ENCODE measurements at regions not wholly inside any gene's neighbourhood (a gene's known extent, or its start where the extent isn't known, plus 50 kb on each side); places are given as distances from the start of the nearest gene placed in this dataset.

DNA sequence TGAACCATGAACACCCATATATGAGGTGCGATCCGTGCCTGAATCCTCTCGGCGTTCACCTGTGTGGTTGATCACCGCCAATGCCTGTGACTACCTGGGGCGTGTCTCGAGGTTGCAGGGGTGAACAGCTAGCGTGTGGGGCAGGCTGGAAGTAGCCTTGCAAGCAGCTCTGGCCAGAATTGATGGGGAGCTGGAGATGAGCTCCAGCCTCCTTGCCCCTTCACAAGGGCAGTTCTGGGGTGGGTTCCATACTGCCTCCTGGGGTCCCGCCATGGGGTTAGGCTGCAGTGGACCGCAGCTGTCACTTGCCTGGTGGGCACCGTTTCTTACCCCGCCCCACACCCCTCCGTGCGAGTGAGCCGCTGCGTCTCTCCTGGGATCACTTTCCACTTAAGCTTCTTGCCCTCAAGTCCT is 154.5 kb upstream of the SOX1 start:
- TF ChIP-seq, protein P1, sequence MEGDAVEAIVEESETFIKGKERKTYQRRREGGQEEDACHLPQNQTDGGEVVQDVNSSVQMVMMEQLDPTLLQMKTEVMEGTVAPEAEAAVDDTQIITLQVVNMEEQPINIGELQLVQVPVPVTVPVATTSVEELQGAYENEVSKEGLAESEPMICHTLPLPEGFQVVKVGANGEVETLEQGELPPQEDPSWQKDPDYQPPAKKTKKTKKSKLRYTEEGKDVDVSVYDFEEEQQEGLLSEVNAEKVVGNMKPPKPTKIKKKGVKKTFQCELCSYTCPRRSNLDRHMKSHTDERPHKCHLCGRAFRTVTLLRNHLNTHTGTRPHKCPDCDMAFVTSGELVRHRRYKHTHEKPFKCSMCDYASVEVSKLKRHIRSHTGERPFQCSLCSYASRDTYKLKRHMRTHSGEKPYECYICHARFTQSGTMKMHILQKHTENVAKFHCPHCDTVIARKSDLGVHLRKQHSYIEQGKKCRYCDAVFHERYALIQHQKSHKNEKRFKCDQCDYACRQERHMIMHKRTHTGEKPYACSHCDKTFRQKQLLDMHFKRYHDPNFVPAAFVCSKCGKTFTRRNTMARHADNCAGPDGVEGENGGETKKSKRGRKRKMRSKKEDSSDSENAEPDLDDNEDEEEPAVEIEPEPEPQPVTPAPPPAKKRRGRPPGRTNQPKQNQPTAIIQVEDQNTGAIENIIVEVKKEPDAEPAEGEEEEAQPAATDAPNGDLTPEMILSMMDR (IDR thresholded peaks at IDR 0.05 in 2 of 3, conservative IDR thresholded peaks at IDR 0.05 in 1 of 3; ENCODE audit: control insufficient read depth in 2 of 3, extremely low read depth in 1 of 3, insufficient read depth in 1 of 3, low read depth in 3 of 3, low read length in 3 of 3): no peak
- TF ChIP-seq MYB (IDR thresholded peaks at IDR 0.05; ENCODE audit: borderline replicate concordance, low read depth, low read length) (no peak), BCL11A (IDR thresholded peaks at IDR 0.05; ENCODE audit: low read depth, low read length) (no peak), ZNF274 (IDR thresholded peaks at IDR 0.05; ENCODE audit: insufficient read depth, insufficient read length) (no peak), SUZ12 (IDR thresholded peaks at IDR 0.05; ENCODE audit: unreplicated experiment) (no peak), RCOR1 (conservative IDR thresholded peaks at IDR 0.05; ENCODE audit: low read depth, low read length) (no peak), EZH2 (IDR thresholded peaks at IDR 0.05; ENCODE audit: borderline replicate concordance, control insufficient read depth, low read depth, low read length) (no peak), CEBPB (IDR thresholded peaks at IDR 0.05; ENCODE audit: borderline replicate concordance in 1 of 2, low read depth in 2 of 2, low read length in 2 of 2) (no peak), KAT2A (conservative IDR thresholded peaks at IDR 0.05; ENCODE audit: control insufficient read depth, low read depth, low read length) (no peak), TCF7 (IDR thresholded peaks at IDR 0.05; ENCODE audit: borderline replicate concordance) (no peak)
- TF ChIP-seq, protein P2, sequence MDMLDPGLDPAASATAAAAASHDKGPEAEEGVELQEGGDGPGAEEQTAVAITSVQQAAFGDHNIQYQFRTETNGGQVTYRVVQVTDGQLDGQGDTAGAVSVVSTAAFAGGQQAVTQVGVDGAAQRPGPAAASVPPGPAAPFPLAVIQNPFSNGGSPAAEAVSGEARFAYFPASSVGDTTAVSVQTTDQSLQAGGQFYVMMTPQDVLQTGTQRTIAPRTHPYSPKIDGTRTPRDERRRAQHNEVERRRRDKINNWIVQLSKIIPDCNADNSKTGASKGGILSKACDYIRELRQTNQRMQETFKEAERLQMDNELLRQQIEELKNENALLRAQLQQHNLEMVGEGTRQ (IDR thresholded peaks at IDR 0.05; ENCODE audit: borderline replicate concordance, low read depth, low read length): no peak
- TF ChIP-seq, protein P3, sequence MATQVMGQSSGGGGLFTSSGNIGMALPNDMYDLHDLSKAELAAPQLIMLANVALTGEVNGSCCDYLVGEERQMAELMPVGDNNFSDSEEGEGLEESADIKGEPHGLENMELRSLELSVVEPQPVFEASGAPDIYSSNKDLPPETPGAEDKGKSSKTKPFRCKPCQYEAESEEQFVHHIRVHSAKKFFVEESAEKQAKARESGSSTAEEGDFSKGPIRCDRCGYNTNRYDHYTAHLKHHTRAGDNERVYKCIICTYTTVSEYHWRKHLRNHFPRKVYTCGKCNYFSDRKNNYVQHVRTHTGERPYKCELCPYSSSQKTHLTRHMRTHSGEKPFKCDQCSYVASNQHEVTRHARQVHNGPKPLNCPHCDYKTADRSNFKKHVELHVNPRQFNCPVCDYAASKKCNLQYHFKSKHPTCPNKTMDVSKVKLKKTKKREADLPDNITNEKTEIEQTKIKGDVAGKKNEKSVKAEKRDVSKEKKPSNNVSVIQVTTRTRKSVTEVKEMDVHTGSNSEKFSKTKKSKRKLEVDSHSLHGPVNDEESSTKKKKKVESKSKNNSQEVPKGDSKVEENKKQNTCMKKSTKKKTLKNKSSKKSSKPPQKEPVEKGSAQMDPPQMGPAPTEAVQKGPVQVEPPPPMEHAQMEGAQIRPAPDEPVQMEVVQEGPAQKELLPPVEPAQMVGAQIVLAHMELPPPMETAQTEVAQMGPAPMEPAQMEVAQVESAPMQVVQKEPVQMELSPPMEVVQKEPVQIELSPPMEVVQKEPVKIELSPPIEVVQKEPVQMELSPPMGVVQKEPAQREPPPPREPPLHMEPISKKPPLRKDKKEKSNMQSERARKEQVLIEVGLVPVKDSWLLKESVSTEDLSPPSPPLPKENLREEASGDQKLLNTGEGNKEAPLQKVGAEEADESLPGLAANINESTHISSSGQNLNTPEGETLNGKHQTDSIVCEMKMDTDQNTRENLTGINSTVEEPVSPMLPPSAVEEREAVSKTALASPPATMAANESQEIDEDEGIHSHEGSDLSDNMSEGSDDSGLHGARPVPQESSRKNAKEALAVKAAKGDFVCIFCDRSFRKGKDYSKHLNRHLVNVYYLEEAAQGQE (IDR thresholded peaks at IDR 0.05; ENCODE audit: low read depth, low read length): no peak
- TF ChIP-seq, protein P4, sequence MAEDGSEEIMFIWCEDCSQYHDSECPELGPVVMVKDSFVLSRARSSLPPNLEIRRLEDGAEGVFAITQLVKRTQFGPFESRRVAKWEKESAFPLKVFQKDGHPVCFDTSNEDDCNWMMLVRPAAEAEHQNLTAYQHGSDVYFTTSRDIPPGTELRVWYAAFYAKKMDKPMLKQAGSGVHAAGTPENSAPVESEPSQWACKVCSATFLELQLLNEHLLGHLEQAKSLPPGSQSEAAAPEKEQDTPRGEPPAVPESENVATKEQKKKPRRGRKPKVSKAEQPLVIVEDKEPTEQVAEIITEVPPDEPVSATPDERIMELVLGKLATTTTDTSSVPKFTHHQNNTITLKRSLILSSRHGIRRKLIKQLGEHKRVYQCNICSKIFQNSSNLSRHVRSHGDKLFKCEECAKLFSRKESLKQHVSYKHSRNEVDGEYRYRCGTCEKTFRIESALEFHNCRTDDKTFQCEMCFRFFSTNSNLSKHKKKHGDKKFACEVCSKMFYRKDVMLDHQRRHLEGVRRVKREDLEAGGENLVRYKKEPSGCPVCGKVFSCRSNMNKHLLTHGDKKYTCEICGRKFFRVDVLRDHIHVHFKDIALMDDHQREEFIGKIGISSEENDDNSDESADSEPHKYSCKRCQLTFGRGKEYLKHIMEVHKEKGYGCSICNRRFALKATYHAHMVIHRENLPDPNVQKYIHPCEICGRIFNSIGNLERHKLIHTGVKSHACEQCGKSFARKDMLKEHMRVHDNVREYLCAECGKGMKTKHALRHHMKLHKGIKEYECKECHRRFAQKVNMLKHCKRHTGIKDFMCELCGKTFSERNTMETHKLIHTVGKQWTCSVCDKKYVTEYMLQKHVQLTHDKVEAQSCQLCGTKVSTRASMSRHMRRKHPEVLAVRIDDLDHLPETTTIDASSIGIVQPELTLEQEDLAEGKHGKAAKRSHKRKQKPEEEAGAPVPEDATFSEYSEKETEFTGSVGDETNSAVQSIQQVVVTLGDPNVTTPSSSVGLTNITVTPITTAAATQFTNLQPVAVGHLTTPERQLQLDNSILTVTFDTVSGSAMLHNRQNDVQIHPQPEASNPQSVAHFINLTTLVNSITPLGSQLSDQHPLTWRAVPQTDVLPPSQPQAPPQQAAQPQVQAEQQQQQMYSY (CRISPR knock-in tag; IDR thresholded peaks at IDR 0.05): no peak

Measured in GM12878 (cell line).